ENCODE measurements at regions not wholly inside any gene's neighbourhood (a gene's known extent, or its start where the extent isn't known, plus 50 kb on each side); places are given as distances from the start of the nearest gene placed in this dataset.

GRCh38 chr7:119572132-119572531 is 700.8 kb upstream of the KCND2 start:
- Histone ChIP-seq H3K36me3 (no peaks in the 10 kb centered on the region), H3K4me1 (no peaks in the 10 kb centered on the region), H3K4me3 (no peak overlapping the region), H3K9me3 (no peaks in the 10 kb centered on the region), H3K27ac (no peak overlapping the region), H3K27me3 (no peaks in the 10 kb centered on the region)
- TF ChIP-seq POLR2A (IDR thresholded peaks at IDR 0.05) (no peak), CTCF (IDR thresholded peaks at IDR 0.05 in 4 of 5, conservative IDR thresholded peaks at IDR 0.05 in 1 of 5) (no peak)
- intact Hi-C loops (cut with DNase I; ENCODE audit: low total_unique reads) (no loop called here), in situ Hi-C loops (cut with MboI; ENCODE audit: low sequenced_read_pairs in 4 of 4) (no loop called here)
- DNase-seq (no peak), ATAC-seq (no peak)

- ATAC-seq, result no peak
- in situ Hi-C loops (cut with MboI; ENCODE audit: low sequenced_read_pairs in 4 of 4), result no loop called here
- no peaks in the 10 kb centered on the region for H3K27me3 ChIP-seq
Measured at GRCh38 chr7:119572541-119572940, 700.4 kb upstream of the KCND2 start.

GRCh38 chr7:119578116-119578515 is 694.9 kb upstream of the KCND2 start:
- intact Hi-C loops (cut with DNase I; ENCODE audit: low total_unique reads) (no loop called here), in situ Hi-C loops (cut with MboI; ENCODE audit: low sequenced_read_pairs in 4 of 4) (no loop called here)
- Histone ChIP-seq H3K27ac (no peak overlapping the region), H3K4me1 (no peaks in the 10 kb centered on the region), H3K36me3 (no peaks in the 10 kb centered on the region), H3K27me3 (no peaks in the 10 kb centered on the region), H3K4me3 (no peak overlapping the region), H3K9me3 (no peaks in the 10 kb centered on the region)
- TF ChIP-seq POLR2A (IDR thresholded peaks at IDR 0.05), result no peak
- TF ChIP-seq CTCF (IDR thresholded peaks at IDR 0.05 in 4 of 5, conservative IDR thresholded peaks at IDR 0.05 in 1 of 5), result no peak
- ATAC-seq, result no peak
- no peak for DNase-seq

More at GRCh38 chr7:119572541-119572940, 700.4 kb upstream of the KCND2 start:
- H3K4me1 ChIP-seq, result no peaks in the 10 kb centered on the region
- no peaks in the 10 kb centered on the region for H3K36me3 ChIP-seq
- no peak for TF ChIP-seq POLR2A (IDR thresholded peaks at IDR 0.05)
- no peak for TF ChIP-seq CTCF (IDR thresholded peaks at IDR 0.05 in 4 of 5, conservative IDR thresholded peaks at IDR 0.05 in 1 of 5)
- intact Hi-C loops (cut with DNase I; ENCODE audit: low total_unique reads), result no loop called here
- no peak overlapping the region for H3K27ac ChIP-seq
- H3K9me3 ChIP-seq, result no peaks in the 10 kb centered on the region
- H3K4me3 ChIP-seq, result no peak overlapping the region
- DNase-seq, result no peak

- in situ Hi-C loops (cut with MboI; ENCODE audit: low sequenced_read_pairs in 4 of 4) (no loop called here), intact Hi-C loops (cut with DNase I; ENCODE audit: low total_unique reads) (no loop called here)
- Histone ChIP-seq H3K4me1 (no peaks in the 10 kb centered on the region), H3K27me3 (no peaks in the 10 kb centered on the region), H3K27ac (no peak overlapping the region), H3K9me3 (no peaks in the 10 kb centered on the region), H3K36me3 (no peaks in the 10 kb centered on the region), H3K4me3 (no peak overlapping the region)
- no peak for DNase-seq
- ATAC-seq, result no peak
- no peak for TF ChIP-seq CTCF (IDR thresholded peaks at IDR 0.05 in 4 of 5, conservative IDR thresholded peaks at IDR 0.05 in 1 of 5)
- TF ChIP-seq POLR2A (IDR thresholded peaks at IDR 0.05), result no peak
Measured at GRCh38 chr7:119594956-119595355, 678.0 kb upstream of the KCND2 start.

GRCh38 chr7:119596651-119597050 is 676.3 kb upstream of the KCND2 start:
- Histone ChIP-seq H3K27ac (no peak overlapping the region), H3K4me3 (no peak overlapping the region), H3K4me1 (no peaks in the 10 kb centered on the region), H3K36me3 (no peaks in the 10 kb centered on the region), H3K27me3 (no peaks in the 10 kb centered on the region), H3K9me3 (no peaks in the 10 kb centered on the region)
- no peak for ATAC-seq
- TF ChIP-seq POLR2A (IDR thresholded peaks at IDR 0.05) (no peak), CTCF (IDR thresholded peaks at IDR 0.05 in 4 of 5, conservative IDR thresholded peaks at IDR 0.05 in 1 of 5) (no peak)
- no peak for DNase-seq
- intact Hi-C loops (cut with DNase I; ENCODE audit: low total_unique reads) (no loop called here), in situ Hi-C loops (cut with MboI; ENCODE audit: low sequenced_read_pairs in 4 of 4) (no loop called here)

Measured in gastrocnemius medialis (tissue), 4 donors.